Kidney (tissue), 13 donors: ENCODE measurements at regions not wholly inside any gene's neighbourhood (a gene's known extent, or its start where the extent isn't known, plus 50 kb on each side); places are given as distances from the start of the nearest gene placed in this dataset.

Source experiments
- DNase-seq, 5 donors: peaks; one replicate each; pipeline ENCODE4 v3.0.0-alpha.2; 2013 to 2020
- FAIRE-seq: peaks from 2 replicates; lab custom pipeline; 2012; peaks lifted over from hg19 to GRCh38; lab: Jason Lieb, UNC
- H3K27ac ChIP-seq, 2 donors: one replicate each; pipeline ENCODE4 v1.7.0; 2013; ENCODE audit warnings: low read depth in 2 of 2, low read length in 2 of 2, inconsistent platforms in 1 of 2
- H3K27me3 ChIP-seq: one replicate; pipeline ENCODE4 v1.7.1; 2013; ENCODE audit warnings: low read length, inconsistent platforms; ENCODE audit not compliant: control insufficient read depth, insufficient read depth
- H3K36me3 ChIP-seq, 3 donors: one replicate each; pipeline versions ENCODE4 v1.7.0 to v1.7.1; 2013; ENCODE audit warnings: low read length in 3 of 3, control low read depth in 1 of 3, inconsistent platforms in 1 of 3; ENCODE audit not compliant: insufficient read depth in 3 of 3, control insufficient read depth in 2 of 3
- H3K4me1 ChIP-seq, 3 donors: one replicate each; pipeline versions ENCODE4 v1.7.0 to v1.7.1; 2013; ENCODE audit warnings: low read length in 3 of 3, inconsistent platforms in 1 of 3, low read depth in 1 of 3; ENCODE audit not compliant: control insufficient read depth in 2 of 3, insufficient read depth in 2 of 3
- H3K4me3 ChIP-seq, 3 donors: one replicate each; pipeline versions ENCODE4 v1.7.0 to v1.8.1; 2013; ENCODE audit warnings: low read length in 3 of 3, control low read depth in 1 of 3, inconsistent platforms in 1 of 3
- H3K9ac ChIP-seq, 3 donors: one replicate each; pipeline versions ENCODE4 v1.7.0 to v1.7.1; 2013; ENCODE audit warnings: low read length in 3 of 3, control low read depth in 1 of 3, inconsistent platforms in 1 of 3
- H3K9me3 ChIP-seq, 3 donors: one replicate each; pipeline versions ENCODE4 v1.7.0 to v1.7.1; 2013; ENCODE audit warnings: low read length in 3 of 3, control low read depth in 1 of 3, inconsistent platforms in 1 of 3; ENCODE audit not compliant: control insufficient read depth in 2 of 3, insufficient read depth in 1 of 3
- CTCF ChIP-seq: IDR thresholded peaks from 3 replicates; pipeline ENCODE4 v1.5.1; 2012; ENCODE audit warnings: mild to moderate bottlenecking, moderate library complexity, borderline replicate concordance; ENCODE audit not compliant: insufficient read depth; ENCODE audit errors: extremely low read depth
- intact Hi-C: fragments of 100-400 bp; cut with DNase I; formaldehyde crosslinking; loops from one replicate; pipeline ENCODE4 v1.11.1; 2022
- donor health status: control.
- donor health status: control.
- donor health status: control.
- donor health status: control.
- donor health status: control.
- donor health status: DM: yes; HTN: yes; CAD: no.
- donor health status: Normal renal cell carcinoma (clear cell type).

GRCh38 chr22:48025096-48025495 is 1262.6 kb downstream of the TBC1D22A start:
- intact Hi-C loops = no loop called here
- H3K27ac ChIP-seq = no peak overlapping the region
- DNase-seq (no peak), FAIRE-seq (no peak)
- no peaks in the 10 kb centered on the region for H3K27me3 ChIP-seq
- no peak for TF ChIP-seq CTCF
- no peak overlapping the region for H3K9ac ChIP-seq
- no peak overlapping the region for H3K4me3 ChIP-seq
- peaks cover 0 to 7% (median 3%) of the 10 kb centered on the region in 3 donors for H3K9me3 ChIP-seq
- no peaks in the 10 kb centered on the region for H3K36me3 ChIP-seq
- no peaks in the 10 kb centered on the region for H3K4me1 ChIP-seq

- intact Hi-C loops = no loop called here
- no peak for DNase-seq
Observed at GRCh38 chr22:48021991-48022401, 1259.5 kb downstream of the TBC1D22A start.

GRCh38 chr22:48018346-48018745 is 1255.9 kb downstream of the TBC1D22A start:
- Histone ChIP-seq H3K27me3 (no peaks in the 10 kb centered on the region), H3K4me3 (no peak overlapping the region), H3K4me1 (no peaks in the 10 kb centered on the region), H3K27ac (no peak overlapping the region), H3K9ac (no peak overlapping the region), H3K36me3 (no peaks in the 10 kb centered on the region), H3K9me3 (peaks cover 0 to 11% (median 5%) of the 10 kb centered on the region in 3 donors)
- no peak for TF ChIP-seq CTCF
- intact Hi-C loops = no loop called here
- no peak for DNase-seq
- FAIRE-seq = no peak

More at GRCh38 chr22:48021991-48022401, 1259.5 kb downstream of the TBC1D22A start:
- Histone ChIP-seq H3K9ac (no peak overlapping the region), H3K27me3 (no peaks in the 10 kb centered on the region), H3K4me3 (no peak overlapping the region), H3K4me1 (no peaks in the 10 kb centered on the region), H3K27ac (no peak overlapping the region), H3K9me3 (peaks cover 0 to 11% (median 5%) of the 10 kb centered on the region in 3 donors), H3K36me3 (no peaks in the 10 kb centered on the region)
- no peak for FAIRE-seq
- no peak for TF ChIP-seq CTCF

GRCh38 chr22:48015701-48016100 is 1253.3 kb downstream of the TBC1D22A start:
- FAIRE-seq (no peak), DNase-seq (peak in 3 of 5 donors; percentile 55 to 72 (median 58))
- H3K9ac ChIP-seq = no peak overlapping the region

More at GRCh38 chr22:48015701-48016100, 1253.3 kb downstream of the TBC1D22A start:
- H3K4me3 ChIP-seq = no peak overlapping the region
- intact Hi-C loops = no loop called here
- H3K9me3 ChIP-seq = peaks cover 0 to 11% (median 5%) of the 10 kb centered on the region in 3 donors
- no peaks in the 10 kb centered on the region for H3K36me3 ChIP-seq
- H3K4me1 ChIP-seq = no peaks in the 10 kb centered on the region
- H3K27ac ChIP-seq = no peak overlapping the region
- TF ChIP-seq CTCF = no peak
- H3K27me3 ChIP-seq = no peaks in the 10 kb centered on the region
